HUES6 (cell line): ENCODE measurements at regions not wholly inside any gene's neighbourhood (a gene's known extent, or its start where the extent isn't known, plus 50 kb on each side); places are given as distances from the start of the nearest gene placed in this dataset.
"Not testable (repeated sequence)": the region's sequence is repeated elsewhere in the genome, so short reads cannot be mapped to it uniquely, and the experiment has no call there.

Source experiments
- H3K27ac ChIP-seq: 2 replicates; pipeline ENCODE4 v1.7.0; 2013; ENCODE audit warnings: low read depth, mild to moderate bottlenecking, low read length, inconsistent platforms
- H3K27me3 ChIP-seq: 2 replicates; pipeline ENCODE4 v1.6.1; 2013; ENCODE audit warnings: low read length; ENCODE audit not compliant: control insufficient read depth, insufficient read depth
- H3K36me3 ChIP-seq: 2 replicates; pipeline ENCODE4 v1.6.1; 2013; ENCODE audit warnings: low read length; ENCODE audit not compliant: control insufficient read depth, insufficient read depth
- H3K4me1 ChIP-seq: 2 replicates; pipeline ENCODE4 v1.6.1; 2013; ENCODE audit warnings: low read length; ENCODE audit not compliant: control insufficient read depth, insufficient read depth
- H3K4me3 ChIP-seq: 2 replicates; pipeline ENCODE4 v1.5.1; 2013; ENCODE audit warnings: low read depth, low read length
- H3K9ac ChIP-seq: one replicate; pipeline ENCODE4 v1.6.1; 2013; ENCODE audit warnings: mild to moderate bottlenecking, low read length
- H3K9me3 ChIP-seq: 2 replicates; pipeline ENCODE4 v1.6.1; 2013; ENCODE audit warnings: low read depth, low read length; ENCODE audit not compliant: control insufficient read depth, insufficient read depth

DNA sequence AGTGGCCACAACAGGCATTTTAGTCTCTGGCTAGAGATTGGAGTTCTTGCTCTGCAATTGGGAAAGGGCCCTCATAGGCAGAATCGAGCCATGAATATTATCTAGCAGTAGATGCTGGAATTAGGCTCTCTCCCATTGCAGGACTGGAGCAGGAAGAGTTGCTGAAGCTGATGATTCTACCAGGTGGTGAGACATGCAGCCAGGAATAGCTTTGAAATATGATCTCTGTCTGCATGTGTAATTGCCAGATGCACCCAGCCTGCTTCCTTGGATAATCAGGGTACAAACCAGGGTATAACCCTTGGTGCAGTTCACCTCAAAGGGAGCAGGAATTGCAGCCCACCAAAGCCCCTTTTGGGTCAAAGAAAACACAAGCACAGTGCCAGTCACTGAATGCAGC, 211.4 kb upstream of the FTMT start:
- H3K4me3 ChIP-seq: no peak overlapping the region
- H3K27ac ChIP-seq: no peak overlapping the region
- no peaks in the 10 kb centered on the region for H3K9me3 ChIP-seq
- no peaks in the 10 kb centered on the region; the same call in 1 of the 2 replicates for H3K4me1 ChIP-seq
- H3K9ac ChIP-seq: no peak overlapping the region
- no peaks in the 10 kb centered on the region for H3K27me3 ChIP-seq
- no peaks in the 10 kb centered on the region for H3K36me3 ChIP-seq

DNA sequence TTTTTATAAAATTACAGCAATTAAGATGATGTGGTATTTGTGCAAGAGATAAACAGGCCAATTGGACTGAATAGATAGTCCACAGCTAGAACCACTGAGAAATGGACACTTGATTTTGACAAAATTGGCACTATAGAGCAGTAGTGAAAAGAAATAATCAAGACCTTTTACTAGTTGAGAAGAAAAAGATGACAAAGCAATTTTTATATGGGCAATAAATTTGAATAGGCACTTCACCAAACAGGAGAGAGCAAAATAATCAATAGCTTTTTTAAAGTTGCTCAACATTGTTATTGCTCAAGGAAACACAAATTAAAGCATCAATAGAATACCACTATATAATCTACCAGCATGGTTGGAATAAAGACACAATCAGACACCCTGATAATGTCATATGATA, 193.5 kb upstream of the FTMT start:
- H3K9ac ChIP-seq: no peak overlapping the region

DNA sequence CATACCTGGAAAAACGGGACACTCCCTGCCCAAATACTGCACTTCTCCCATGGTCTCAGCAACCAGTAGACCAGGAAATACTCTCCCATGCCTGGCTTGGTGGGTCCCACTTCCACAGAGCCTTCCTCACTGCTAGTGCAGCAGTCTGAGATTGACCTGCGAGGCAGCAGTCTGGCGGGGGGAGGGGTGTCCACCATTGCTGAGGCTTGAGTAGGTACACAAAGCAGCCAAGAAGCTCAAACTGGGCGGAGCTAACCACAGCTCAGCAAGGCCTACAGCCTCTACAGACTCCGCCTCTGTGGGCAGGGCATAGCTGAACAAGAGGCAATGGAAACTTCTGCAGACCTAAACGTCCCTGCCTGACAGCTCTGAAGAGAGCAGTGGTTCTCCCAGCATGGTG, 191.5 kb upstream of the FTMT start:
- no peaks in the 10 kb centered on the region for H3K9me3 ChIP-seq
- H3K4me1 ChIP-seq: no peaks in the 10 kb centered on the region
- H3K4me3 ChIP-seq: no peak overlapping the region
- H3K27ac ChIP-seq: no peak overlapping the region
- H3K36me3 ChIP-seq: no peaks in the 10 kb centered on the region
- no peaks in the 10 kb centered on the region for H3K27me3 ChIP-seq
- no peak overlapping the region for H3K9ac ChIP-seq

More for the DNA sequence above, 193.5 kb upstream of the FTMT start:
- Histone ChIP-seq H3K36me3 (no peaks in the 10 kb centered on the region), H3K27ac (no peak overlapping the region), H3K4me3 (no peak overlapping the region), H3K9me3 (no peaks in the 10 kb centered on the region), H3K4me1 (no peaks in the 10 kb centered on the region), H3K27me3 (no peaks in the 10 kb centered on the region)

DNA sequence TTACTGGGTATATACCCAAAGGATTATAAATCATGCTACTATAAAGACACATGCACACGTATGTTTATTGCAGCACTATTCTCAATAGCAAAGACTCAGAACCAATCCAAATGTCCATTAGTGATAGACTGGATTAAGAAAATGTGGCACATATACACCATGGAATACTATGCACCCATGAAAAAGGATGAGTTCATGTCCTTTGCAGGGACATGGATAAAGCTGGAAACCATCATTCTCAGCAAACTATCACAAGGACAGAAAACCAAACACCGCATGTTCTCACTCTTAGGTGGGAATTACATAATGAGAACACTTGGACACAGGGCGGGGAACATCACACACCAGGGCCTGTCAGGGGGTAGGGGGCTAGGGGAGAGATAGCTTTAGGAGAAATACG, 186.1 kb upstream of the FTMT start:
- not testable (repeated sequence) for H3K27ac ChIP-seq, H3K4me3 ChIP-seq, H3K9me3 ChIP-seq, H3K27me3 ChIP-seq, H3K4me1 ChIP-seq, H3K9ac ChIP-seq, H3K36me3 ChIP-seq

DNA sequence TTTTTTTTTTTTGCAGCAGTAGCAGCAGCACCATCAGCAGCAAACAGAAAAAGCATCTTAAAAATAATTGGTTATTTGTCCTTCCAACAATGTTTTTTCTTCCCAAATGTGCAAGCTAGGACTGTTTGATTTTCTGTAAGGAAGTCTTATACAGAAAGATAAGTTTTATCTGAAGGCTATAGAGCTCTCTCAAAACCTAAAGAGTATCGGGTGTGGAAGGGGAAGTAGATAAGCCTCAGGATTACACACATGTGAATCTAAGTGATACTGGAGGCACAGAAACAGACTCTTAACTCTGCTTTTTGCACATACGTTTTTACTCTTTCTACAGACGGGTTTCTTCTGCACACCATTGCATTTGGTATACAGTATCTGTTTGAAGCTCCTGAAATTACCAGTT, 184.4 kb upstream of the FTMT start:
- Histone ChIP-seq H3K4me1 (no peaks in the 10 kb centered on the region), H3K9me3 (no peaks in the 10 kb centered on the region), H3K27me3 (no peaks in the 10 kb centered on the region), H3K27ac (no peak overlapping the region), H3K9ac (no peak overlapping the region), H3K4me3 (no peak overlapping the region), H3K36me3 (no peaks in the 10 kb centered on the region)

DNA sequence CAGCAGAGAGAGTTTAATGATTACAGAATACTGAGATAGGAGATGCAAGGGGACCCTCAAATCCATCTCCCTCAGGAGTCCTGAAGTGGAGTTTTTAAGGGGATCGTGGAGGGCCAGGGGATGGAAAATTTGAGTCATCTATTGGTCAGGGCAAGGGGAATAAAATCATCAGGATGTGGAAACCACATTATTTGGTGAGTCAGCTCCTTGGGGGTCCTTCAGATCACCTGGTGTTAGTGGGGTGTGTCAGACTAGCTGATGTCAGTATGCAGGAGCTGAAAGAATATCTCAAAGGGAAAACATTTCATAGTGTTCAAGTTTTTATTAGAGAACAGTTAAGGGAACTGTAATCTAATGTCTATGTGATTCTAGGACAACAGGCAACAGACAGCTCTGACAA, 183.0 kb upstream of the FTMT start:
- no peak overlapping the region for H3K4me3 ChIP-seq
- H3K9ac ChIP-seq: no peak overlapping the region
- no peaks in the 10 kb centered on the region for H3K4me1 ChIP-seq
- H3K27me3 ChIP-seq: no peaks in the 10 kb centered on the region
- H3K27ac ChIP-seq: no peak overlapping the region
- H3K36me3 ChIP-seq: no peaks in the 10 kb centered on the region
- no peaks in the 10 kb centered on the region for H3K9me3 ChIP-seq

DNA sequence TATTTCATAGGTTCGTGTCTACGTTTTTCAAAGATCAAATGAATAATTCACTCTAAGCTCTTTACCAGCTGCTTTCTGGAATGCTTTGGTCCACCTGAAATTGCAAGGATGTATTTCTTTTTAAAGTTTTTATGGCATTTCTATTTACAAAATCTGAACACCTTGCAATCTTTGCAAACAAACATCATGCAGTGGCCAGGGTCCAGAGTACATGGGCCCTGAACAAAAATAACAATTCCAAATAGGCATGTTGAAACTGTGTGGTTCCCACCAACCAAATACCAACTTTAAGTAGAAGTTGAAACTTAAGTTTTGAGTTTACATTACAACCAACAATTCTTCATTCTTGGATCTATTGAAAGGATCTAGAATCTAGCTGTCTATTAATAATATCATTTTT, 180.1 kb upstream of the FTMT start:
- no peaks in the 10 kb centered on the region for H3K27me3 ChIP-seq
- no peaks in the 10 kb centered on the region for H3K4me1 ChIP-seq
- no peak overlapping the region for H3K4me3 ChIP-seq
- no peaks in the 10 kb centered on the region for H3K36me3 ChIP-seq
- H3K9me3 ChIP-seq: no peaks in the 10 kb centered on the region
- no peak overlapping the region for H3K9ac ChIP-seq
- no peak overlapping the region for H3K27ac ChIP-seq

DNA sequence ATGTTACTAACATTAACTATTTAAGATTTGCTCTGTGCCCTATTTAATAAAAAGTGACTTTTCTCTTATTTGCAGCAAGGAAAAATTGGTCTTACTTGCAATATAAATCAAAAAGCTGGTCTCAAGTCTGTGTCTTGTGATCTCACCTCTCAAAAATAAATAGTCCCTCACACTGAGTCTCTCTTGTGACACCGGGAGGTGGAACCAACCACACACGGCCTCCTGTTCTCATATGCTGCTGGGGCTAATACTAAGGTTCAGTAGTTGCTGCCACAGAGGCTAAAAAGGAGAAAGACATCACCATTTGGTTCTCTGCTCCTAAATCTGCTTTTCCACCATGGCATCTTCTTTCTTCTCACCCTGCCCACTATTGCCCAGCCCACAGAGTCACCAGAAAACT, 175.8 kb upstream of the FTMT start:
- H3K9ac ChIP-seq: no peak overlapping the region
- H3K9me3 ChIP-seq: no peaks in the 10 kb centered on the region
- no peak overlapping the region for H3K27ac ChIP-seq
- no peak overlapping the region for H3K4me3 ChIP-seq
- no peaks in the 10 kb centered on the region for H3K27me3 ChIP-seq
- no peaks in the 10 kb centered on the region for H3K4me1 ChIP-seq
- no peaks in the 10 kb centered on the region for H3K36me3 ChIP-seq

DNA sequence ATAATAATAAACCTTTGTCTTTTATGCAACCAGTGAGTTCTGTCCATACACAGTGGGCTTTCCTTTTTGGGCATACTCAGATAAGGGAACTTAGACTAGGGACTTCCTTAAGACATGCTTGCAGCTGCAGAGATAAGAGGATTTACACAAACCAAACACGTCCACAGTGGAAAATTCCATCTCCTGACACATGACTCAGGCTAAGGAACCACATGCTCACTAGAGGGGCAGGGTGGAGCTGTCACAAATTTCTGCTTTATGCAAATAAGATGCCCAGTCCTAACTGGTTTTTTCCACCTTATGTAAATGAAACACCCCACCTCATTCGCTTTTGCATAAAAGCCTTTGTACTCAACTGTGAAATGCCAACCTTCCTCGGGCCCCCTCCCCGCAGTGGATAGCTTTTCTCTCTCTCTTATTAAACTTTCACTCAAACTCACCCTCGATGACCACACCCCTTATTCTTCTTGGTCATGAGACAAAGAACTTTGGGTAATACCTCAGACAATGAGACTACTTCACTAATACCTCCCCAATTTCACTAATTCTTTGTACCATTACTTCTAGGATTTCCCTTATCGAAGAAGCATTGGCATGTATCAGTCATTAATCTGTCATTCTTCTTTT, 170.3 kb upstream of the FTMT start:
- Histone ChIP-seq H3K27ac (no peak overlapping the region), H3K4me3 (no peak overlapping the region), H3K9ac (no peak overlapping the region), H3K9me3 (no peaks in the 10 kb centered on the region), H3K27me3 (no peaks in the 10 kb centered on the region), H3K36me3 (no peaks in the 10 kb centered on the region), H3K4me1 (no peaks in the 10 kb centered on the region; the same call in 1 of the 2 replicates)

DNA sequence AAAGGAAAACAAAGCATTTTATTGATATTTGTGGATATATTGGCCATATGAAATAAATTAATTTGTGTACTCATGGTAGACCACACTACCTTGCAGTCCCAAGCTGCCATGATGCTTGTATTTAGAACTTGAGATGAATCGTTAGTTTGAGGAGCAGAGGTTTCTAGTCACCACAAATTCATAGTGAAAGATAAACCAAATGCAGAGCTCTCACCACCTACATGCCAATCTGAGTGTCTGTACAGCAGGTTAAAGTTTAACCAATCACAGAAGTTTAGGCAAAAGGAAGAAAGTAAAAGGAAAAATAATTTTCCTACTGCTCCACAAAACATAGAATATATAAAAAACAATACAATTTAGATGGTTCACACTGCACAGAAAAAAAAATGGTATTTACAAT, 163.6 kb upstream of the FTMT start:
- no peak overlapping the region for H3K9ac ChIP-seq
- H3K4me3 ChIP-seq: no peak overlapping the region
- no peaks in the 10 kb centered on the region for H3K9me3 ChIP-seq
- no peaks in the 10 kb centered on the region for H3K36me3 ChIP-seq
- H3K4me1 ChIP-seq: peaks cover 8% of the 10 kb centered on the region
- H3K27ac ChIP-seq: no peak overlapping the region
- H3K27me3 ChIP-seq: no peaks in the 10 kb centered on the region

DNA sequence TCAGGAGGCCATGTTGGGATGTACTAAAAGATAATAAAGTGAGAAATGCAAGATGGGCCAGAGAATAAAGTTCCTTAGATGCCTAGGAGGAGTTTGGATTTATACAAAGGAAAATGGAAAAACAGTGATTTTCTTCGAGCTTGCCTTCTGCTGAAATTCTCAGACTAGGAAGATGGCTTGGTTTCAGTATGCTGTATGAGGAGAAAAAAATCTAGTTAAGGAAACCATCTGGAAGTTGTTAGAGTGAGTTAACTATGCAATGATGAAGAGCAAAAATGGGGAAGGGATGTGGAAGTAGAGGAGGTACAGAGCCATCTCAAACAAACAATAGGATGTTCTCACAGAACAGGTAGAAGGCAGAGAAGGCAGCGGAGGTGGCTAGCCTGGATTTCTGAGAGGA, 162.9 kb upstream of the FTMT start:
- no peaks in the 10 kb centered on the region for H3K27me3 ChIP-seq
- H3K9me3 ChIP-seq: no peaks in the 10 kb centered on the region
- peaks cover 10% of the 10 kb centered on the region for H3K4me1 ChIP-seq
- no peak overlapping the region for H3K27ac ChIP-seq
- H3K4me3 ChIP-seq: no peak overlapping the region
- no peak overlapping the region for H3K9ac ChIP-seq
- no peaks in the 10 kb centered on the region for H3K36me3 ChIP-seq

DNA sequence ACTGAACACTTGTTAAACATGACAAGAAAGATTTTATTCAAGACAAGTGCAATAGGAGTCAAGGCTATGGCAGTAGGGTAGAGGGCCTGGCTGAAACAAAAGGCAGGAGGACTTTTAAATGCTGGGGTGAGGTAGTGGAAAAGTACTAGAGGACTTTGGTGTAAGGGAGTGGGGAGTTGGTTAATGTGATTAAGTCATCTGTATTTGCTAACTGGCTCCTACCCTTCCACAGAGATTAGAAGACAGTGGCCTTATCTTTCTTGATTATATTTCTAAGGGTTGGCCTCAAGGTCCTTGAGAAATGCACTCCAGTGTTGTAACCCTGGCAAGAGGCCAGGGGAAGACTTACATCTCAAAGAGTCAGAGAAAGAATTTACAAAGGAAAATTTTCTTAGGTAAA, 160.2 kb upstream of the FTMT start:
- Histone ChIP-seq H3K27me3 (no peaks in the 10 kb centered on the region), H3K4me3 (no peak overlapping the region), H3K36me3 (no peaks in the 10 kb centered on the region), H3K9me3 (no peaks in the 10 kb centered on the region), H3K9ac (no peak overlapping the region), H3K27ac (no peak overlapping the region), H3K4me1 (peaks cover 14% of the 10 kb centered on the region)
